GM12872 (cell line): ENCODE measurements at regions not wholly inside any gene's neighbourhood (a gene's known extent, or its start where the extent isn't known, plus 50 kb on each side); places are given as distances from the start of the nearest gene placed in this dataset.

ENCODE experiments used
- CTCF ChIP-seq: IDR thresholded peaks from 3 replicates; pipeline ENCODE4 v1.5.1; 2011; ENCODE audit warnings: low read depth, mild to moderate bottlenecking, low read length, moderate library complexity; ENCODE audit not compliant: insufficient read depth

DNA sequence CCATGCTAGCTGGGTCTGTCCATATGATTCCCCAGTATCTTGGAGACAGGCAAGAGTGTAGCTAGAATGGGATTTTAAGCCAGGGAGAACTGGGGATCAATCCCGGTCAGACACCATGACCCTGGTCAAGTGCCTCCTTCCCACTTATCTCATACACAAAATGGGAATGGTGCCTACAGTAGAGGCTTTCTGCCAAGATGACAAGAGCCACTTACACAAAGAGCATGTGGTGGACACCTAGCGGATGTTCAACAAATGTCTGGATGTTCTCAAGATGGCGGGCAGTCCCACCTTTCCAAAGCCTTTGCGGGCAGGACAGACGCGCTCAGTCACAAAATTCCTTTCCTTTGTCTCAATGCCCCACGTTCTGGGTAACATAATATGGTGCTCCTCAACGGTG, 57.3 kb downstream of the MAF start:
- TF ChIP-seq CTCF: no peak

- TF ChIP-seq CTCF: no peak
Observed at GRCh38 chr16:79542237-79542774, 58.2 kb downstream of the MAF start.

DNA sequence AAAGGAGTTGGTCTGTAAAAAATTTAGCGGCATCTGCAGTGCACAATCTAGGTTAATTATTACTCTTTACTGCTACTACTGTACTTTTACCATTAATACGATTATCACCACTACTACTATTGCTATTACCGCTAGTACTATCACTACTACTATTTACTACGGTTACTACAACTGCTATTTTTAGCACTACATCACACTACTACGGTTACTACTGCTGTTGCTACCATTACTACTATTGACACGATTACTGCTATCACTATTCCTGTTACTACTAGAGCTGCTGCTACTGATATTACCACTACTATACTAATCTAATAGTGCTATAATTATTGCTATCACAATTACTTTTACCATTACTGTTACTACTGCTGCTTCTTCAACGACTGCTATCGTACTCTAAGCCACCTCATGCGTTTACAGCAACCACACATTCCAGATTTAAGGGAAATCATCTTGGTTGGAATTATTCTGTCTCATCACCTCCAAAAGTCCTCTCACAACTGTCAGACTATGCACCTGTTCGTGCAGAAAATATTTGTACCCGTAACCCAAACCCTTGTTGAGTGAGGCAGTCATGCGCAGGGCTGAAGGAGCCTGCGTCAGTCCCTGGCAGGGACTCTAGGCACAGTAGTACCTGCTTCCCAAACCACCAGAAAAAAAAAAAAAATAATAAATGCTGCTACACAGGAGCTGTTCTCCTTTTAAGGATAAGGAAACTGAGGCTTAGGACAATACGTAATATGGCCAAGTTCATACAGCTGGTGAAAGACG, 59.5 kb downstream of the MAF start:
- no peak for TF ChIP-seq CTCF

DNA sequence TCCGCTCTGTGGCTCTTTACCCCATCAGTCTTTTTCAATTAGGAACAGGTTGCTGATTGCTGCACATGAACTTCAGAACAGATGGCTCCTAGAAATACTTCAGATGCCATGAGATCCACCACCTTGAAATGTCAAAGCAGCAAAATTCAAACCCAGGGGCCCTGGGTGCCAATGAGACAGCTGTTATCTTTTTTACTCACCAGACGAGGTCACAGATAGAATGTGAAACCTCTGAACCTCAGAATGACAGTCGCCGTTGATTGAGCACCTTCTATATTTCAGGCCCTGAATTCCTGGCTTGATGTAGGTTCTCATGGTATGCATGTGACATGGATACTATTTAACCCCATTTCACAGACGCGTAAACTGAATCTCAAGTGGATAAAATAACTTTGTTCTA, 63.0 kb downstream of the MAF start:
- no peak for TF ChIP-seq CTCF

DNA sequence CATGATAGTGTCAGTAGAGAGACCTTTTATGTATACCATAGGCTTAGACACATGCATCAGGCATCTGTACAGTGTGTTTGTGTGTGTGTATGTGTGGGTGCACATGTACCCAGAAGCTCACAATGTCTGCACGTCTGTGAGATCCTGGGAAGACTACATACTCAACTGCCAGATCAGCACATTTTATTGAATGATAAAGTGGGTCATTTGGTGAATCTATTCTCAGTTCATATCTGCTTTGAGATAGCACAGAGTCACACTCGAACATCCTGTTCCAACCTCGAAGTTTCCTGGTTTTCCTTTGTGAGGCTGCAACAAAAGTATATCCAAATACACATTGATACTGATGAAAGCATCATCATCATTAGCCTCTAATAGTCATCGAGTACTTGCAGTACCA, 63.6 kb downstream of the MAF start:
- TF ChIP-seq CTCF: no peak

DNA sequence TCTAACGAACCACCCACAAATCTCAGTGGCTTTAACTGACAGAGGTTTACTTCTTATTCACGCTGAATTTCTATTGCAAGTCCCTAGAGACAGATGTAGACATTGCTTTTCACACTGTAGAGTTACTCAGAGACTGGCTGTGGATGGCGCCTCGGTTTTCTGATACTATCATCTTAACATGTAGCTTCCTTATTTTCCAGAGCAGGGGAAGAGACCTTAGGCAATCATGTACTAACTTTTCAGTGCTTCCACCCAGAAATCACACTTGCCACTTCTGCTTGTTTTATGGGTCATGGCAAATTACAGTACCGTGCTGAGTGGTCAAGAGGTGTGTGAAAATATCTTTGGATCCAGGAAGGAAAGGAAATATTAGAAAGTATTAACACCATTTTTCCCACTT, 65.4 kb downstream of the MAF start:
- TF ChIP-seq CTCF: no peak

GRCh38 chr16:79534143-79534542, 66.4 kb downstream of the MAF start:
- no peak for TF ChIP-seq CTCF
